ENCODE measurements at regions not wholly inside any gene's neighbourhood (a gene's known extent, or its start where the extent isn't known, plus 50 kb on each side); places are given as distances from the start of the nearest gene placed in this dataset.

DNA sequence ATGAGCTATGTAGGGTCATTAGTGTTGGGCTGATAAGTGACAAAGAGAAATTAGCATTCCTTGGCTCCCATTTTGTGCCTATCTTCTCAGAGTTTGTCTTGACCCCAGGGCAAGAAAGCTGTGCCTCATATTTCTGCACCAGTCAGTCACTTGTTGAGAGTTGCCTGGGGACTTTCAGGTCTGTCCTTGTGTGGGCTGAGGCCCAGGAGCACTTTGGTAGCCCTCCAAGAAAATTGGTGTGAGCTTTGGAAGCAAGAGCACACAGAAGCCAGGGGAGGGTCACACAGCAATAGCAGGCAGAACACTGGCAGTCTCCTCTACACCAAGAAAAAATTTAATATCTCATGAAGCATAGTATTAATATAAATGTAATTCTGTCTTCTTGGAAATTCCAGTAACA, 239.9 kb downstream of the NPR3 start:
- TF ChIP-seq, protein P1, sequence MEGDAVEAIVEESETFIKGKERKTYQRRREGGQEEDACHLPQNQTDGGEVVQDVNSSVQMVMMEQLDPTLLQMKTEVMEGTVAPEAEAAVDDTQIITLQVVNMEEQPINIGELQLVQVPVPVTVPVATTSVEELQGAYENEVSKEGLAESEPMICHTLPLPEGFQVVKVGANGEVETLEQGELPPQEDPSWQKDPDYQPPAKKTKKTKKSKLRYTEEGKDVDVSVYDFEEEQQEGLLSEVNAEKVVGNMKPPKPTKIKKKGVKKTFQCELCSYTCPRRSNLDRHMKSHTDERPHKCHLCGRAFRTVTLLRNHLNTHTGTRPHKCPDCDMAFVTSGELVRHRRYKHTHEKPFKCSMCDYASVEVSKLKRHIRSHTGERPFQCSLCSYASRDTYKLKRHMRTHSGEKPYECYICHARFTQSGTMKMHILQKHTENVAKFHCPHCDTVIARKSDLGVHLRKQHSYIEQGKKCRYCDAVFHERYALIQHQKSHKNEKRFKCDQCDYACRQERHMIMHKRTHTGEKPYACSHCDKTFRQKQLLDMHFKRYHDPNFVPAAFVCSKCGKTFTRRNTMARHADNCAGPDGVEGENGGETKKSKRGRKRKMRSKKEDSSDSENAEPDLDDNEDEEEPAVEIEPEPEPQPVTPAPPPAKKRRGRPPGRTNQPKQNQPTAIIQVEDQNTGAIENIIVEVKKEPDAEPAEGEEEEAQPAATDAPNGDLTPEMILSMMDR (conservative IDR thresholded peaks at IDR 0.05 in 1 of 2, IDR thresholded peaks at IDR 0.05 in 1 of 2; ENCODE audit: extremely low read depth in 1 of 2, insufficient read depth in 1 of 2, low read depth in 1 of 2, low read length in 2 of 2), result no peak
- TF ChIP-seq EZH2 (IDR thresholded peaks at IDR 0.05; ENCODE audit: borderline replicate concordance, low read length), result no peak
